MG63 (cell line): ENCODE measurements at regions not wholly inside any gene's neighbourhood (a gene's known extent, or its start where the extent isn't known, plus 50 kb on each side); places are given as distances from the start of the nearest gene placed in this dataset.

Experiments
- DNase-seq: peaks from one replicate; pipeline ENCODE4 v3.0.0-alpha.2; 2020
- H3K27me3 ChIP-seq: fragments of 250-450 bp; sonication (Bioruptor Pico); 2 replicates; pipeline ENCODE4 v1.5.1; 2020; ENCODE audit warnings: mild to moderate bottlenecking, moderate library complexity
- H3K36me3 ChIP-seq: fragments of 250-450 bp; sonication (Bioruptor Pico); 2 replicates; pipeline ENCODE4 v1.5.1; 2020; ENCODE audit warnings: mild to moderate bottlenecking, moderate library complexity
- H3K4me3 ChIP-seq: fragments of 250-450 bp; sonication (Bioruptor Pico); 2 replicates; pipeline ENCODE4 v1.5.1; 2020; ENCODE audit warnings: mild to moderate bottlenecking, moderate library complexity
- H3K9me3 ChIP-seq: fragments of 250-450 bp; sonication (Bioruptor Pico); 2 replicates; pipeline ENCODE4 v1.5.1; 2020; ENCODE audit warnings: mild to moderate bottlenecking, moderate library complexity

GRCh38 chr6:137271245-137272183, 52.3 kb upstream of the IFNGR1 start:
- no peak for DNase-seq
- Histone ChIP-seq H3K4me3 (no peak overlapping the region), H3K27me3 (no peaks in the 10 kb centered on the region), H3K9me3 (no peaks in the 10 kb centered on the region), H3K36me3 (no peaks in the 10 kb centered on the region)

DNA sequence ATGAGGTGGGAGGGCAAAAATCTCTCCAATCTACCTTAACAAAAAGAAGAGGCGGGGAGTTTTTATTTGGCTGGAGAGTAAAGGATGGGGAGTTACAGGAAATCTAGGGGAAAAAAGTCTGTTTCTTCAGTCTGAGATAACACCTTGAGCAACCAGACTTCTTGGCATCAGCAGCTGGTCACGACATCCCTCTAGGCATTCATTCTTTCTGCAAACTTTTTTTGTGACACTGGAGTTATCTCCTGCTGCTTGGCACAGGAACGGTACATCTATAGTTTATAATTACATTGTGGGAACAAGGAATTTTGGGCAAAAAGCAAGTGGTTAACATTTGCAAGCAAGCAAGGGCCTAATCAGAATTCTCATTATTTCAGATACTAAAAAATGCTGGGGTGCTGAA, 50.6 kb upstream of the IFNGR1 start:
- Histone ChIP-seq H3K4me3 (no peak overlapping the region), H3K9me3 (no peaks in the 10 kb centered on the region), H3K27me3 (no peaks in the 10 kb centered on the region), H3K36me3 (no peaks in the 10 kb centered on the region)
- no peak for DNase-seq

DNA sequence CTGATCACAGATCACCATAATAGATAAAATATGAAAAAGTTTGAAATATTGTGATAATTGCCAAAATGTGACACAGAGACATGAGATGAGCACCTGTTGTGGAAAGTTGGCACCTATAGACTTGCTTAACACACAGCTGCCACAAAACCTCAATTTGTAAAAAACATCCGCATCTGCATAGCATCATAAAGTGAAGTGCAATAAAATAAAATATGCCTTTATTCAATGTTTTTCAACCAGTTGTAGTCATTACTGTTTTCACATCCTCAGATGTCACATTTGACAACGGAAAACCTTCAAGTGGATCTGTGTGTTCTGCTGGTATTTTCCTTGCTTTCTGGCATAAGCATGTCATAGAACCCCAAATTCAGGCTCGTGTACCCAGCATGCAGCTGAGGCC, 50.2 kb upstream of the IFNGR1 start:
- DNase-seq, result no peak

More for the DNA sequence above, 50.2 kb upstream of the IFNGR1 start:
- H3K9me3 ChIP-seq, result no peaks in the 10 kb centered on the region
- H3K36me3 ChIP-seq, result no peaks in the 10 kb centered on the region
- H3K27me3 ChIP-seq, result no peaks in the 10 kb centered on the region
- H3K4me3 ChIP-seq, result no peak overlapping the region
